ENCODE measurements at regions not wholly inside any gene's neighbourhood (a gene's known extent, or its start where the extent isn't known, plus 50 kb on each side); places are given as distances from the start of the nearest gene placed in this dataset.
"Not testable (repeated sequence)": the region's sequence is repeated elsewhere in the genome, so short reads cannot be mapped to it uniquely, and the experiment has no call there.

- WGBS = 94% methylated on average over 1 of the region's 1 CpG
- not testable (repeated sequence) for H3K27me3 ChIP-seq (ENCODE audit: control insufficient read depth in 2 of 2, insufficient read depth in 1 of 2, low read length in 1 of 2); H3K9me3 ChIP-seq (ENCODE audit: control insufficient read depth in 2 of 2, insufficient read depth in 1 of 2, low read length in 1 of 2); H3K36me3 ChIP-seq (ENCODE audit: control insufficient read depth in 2 of 2, insufficient read depth in 2 of 2, low read length in 1 of 2); H3K27ac ChIP-seq (ENCODE audit: low read depth in 1 of 2, low read length in 1 of 2); DNase-seq (ENCODE audit: low read depth in 6 of 9, low spot score in 9 of 9); H3K4me1 ChIP-seq (ENCODE audit: control insufficient read depth in 2 of 2, insufficient read depth in 2 of 2, low read length in 2 of 2); H3K4me3 ChIP-seq (ENCODE audit: low read length in 2 of 2)
Measured at GRCh38 chr2:59226362-59226761, 985.2 kb upstream of the FANCL start.

- H3K27ac ChIP-seq (ENCODE audit: low read depth in 1 of 2, low read length in 1 of 2) = no peak overlapping the region
- no peaks in the 10 kb centered on the region for H3K27me3 ChIP-seq (ENCODE audit: control insufficient read depth in 2 of 2, insufficient read depth in 1 of 2, low read length in 1 of 2)
- H3K36me3 ChIP-seq (ENCODE audit: control insufficient read depth in 2 of 2, insufficient read depth in 2 of 2, low read length in 1 of 2) = no peaks in the 10 kb centered on the region
- H3K4me1 ChIP-seq (ENCODE audit: control insufficient read depth in 2 of 2, insufficient read depth in 2 of 2, low read length in 2 of 2) = no peaks in the 10 kb centered on the region
- DNase-seq (ENCODE audit: low read depth in 6 of 9, low spot score in 9 of 9) = no peak
- no peak overlapping the region for H3K4me3 ChIP-seq (ENCODE audit: low read length in 2 of 2)
- H3K9me3 ChIP-seq (ENCODE audit: control insufficient read depth in 2 of 2, insufficient read depth in 1 of 2, low read length in 1 of 2) = no peaks in the 10 kb centered on the region
Measured at GRCh38 chr2:59223742-59224141, 982.6 kb upstream of the FANCL start.

- no peak for DNase-seq (ENCODE audit: low read depth in 6 of 9, low spot score in 9 of 9)
- H3K27ac ChIP-seq (ENCODE audit: low read depth in 1 of 2, low read length in 1 of 2) = no peak overlapping the region
- H3K4me3 ChIP-seq (ENCODE audit: low read length in 2 of 2) = no peak overlapping the region
- H3K4me1 ChIP-seq (ENCODE audit: control insufficient read depth in 2 of 2, insufficient read depth in 2 of 2, low read length in 2 of 2) = no peaks in the 10 kb centered on the region
- 65% methylated on average over 3 of the region's 3 CpGs for WGBS
- no peaks in the 10 kb centered on the region for H3K9me3 ChIP-seq (ENCODE audit: control insufficient read depth in 2 of 2, insufficient read depth in 1 of 2, low read length in 1 of 2)
- H3K27me3 ChIP-seq (ENCODE audit: control insufficient read depth in 2 of 2, insufficient read depth in 1 of 2, low read length in 1 of 2) = no peaks in the 10 kb centered on the region
- no peaks in the 10 kb centered on the region for H3K36me3 ChIP-seq (ENCODE audit: control insufficient read depth in 2 of 2, insufficient read depth in 2 of 2, low read length in 1 of 2)
Measured at GRCh38 chr2:59217360-59217759, 976.2 kb upstream of the FANCL start.

- Histone ChIP-seq H3K27me3 (ENCODE audit: control insufficient read depth in 2 of 2, insufficient read depth in 1 of 2, low read length in 1 of 2) (no peaks in the 10 kb centered on the region), H3K27ac (ENCODE audit: low read depth in 1 of 2, low read length in 1 of 2) (no peak overlapping the region), H3K9me3 (ENCODE audit: control insufficient read depth in 2 of 2, insufficient read depth in 1 of 2, low read length in 1 of 2) (no peaks in the 10 kb centered on the region), H3K4me1 (ENCODE audit: control insufficient read depth in 2 of 2, insufficient read depth in 2 of 2, low read length in 2 of 2) (no peaks in the 10 kb centered on the region), H3K4me3 (ENCODE audit: low read length in 2 of 2) (no peak overlapping the region), H3K36me3 (ENCODE audit: control insufficient read depth in 2 of 2, insufficient read depth in 2 of 2, low read length in 1 of 2) (no peaks in the 10 kb centered on the region)
- no peak for DNase-seq (ENCODE audit: low read depth in 6 of 9, low spot score in 9 of 9)
- 91% methylated on average over 4 of the region's 4 CpGs for WGBS
Measured at GRCh38 chr2:59206361-59206760, 965.2 kb upstream of the FANCL start.

GRCh38 chr2:59204040-59204439, 962.9 kb upstream of the FANCL start:
- H3K36me3 ChIP-seq (ENCODE audit: control insufficient read depth in 2 of 2, insufficient read depth in 2 of 2, low read length in 1 of 2) = no peaks in the 10 kb centered on the region
- peaks cover 0 to 5% of the 10 kb centered on the region in 2 donors for H3K9me3 ChIP-seq (ENCODE audit: control insufficient read depth in 2 of 2, insufficient read depth in 1 of 2, low read length in 1 of 2)
- H3K4me3 ChIP-seq (ENCODE audit: low read length in 2 of 2) = no peak overlapping the region
- 88% methylated on average over 1 of the region's 1 CpG for WGBS
- no peak overlapping the region for H3K27ac ChIP-seq (ENCODE audit: low read depth in 1 of 2, low read length in 1 of 2)
- H3K27me3 ChIP-seq (ENCODE audit: control insufficient read depth in 2 of 2, insufficient read depth in 1 of 2, low read length in 1 of 2) = no peaks in the 10 kb centered on the region
- DNase-seq (ENCODE audit: low read depth in 6 of 9, low spot score in 9 of 9) = no peak
- no peaks in the 10 kb centered on the region for H3K4me1 ChIP-seq (ENCODE audit: control insufficient read depth in 2 of 2, insufficient read depth in 2 of 2, low read length in 2 of 2)

- Histone ChIP-seq H3K4me1 (ENCODE audit: control insufficient read depth in 2 of 2, insufficient read depth in 2 of 2, low read length in 2 of 2) (no peaks in the 10 kb centered on the region), H3K9me3 (ENCODE audit: control insufficient read depth in 2 of 2, insufficient read depth in 1 of 2, low read length in 1 of 2) (peaks cover 0 to 7% of the 10 kb centered on the region in 2 donors), H3K27ac (ENCODE audit: low read depth in 1 of 2, low read length in 1 of 2) (no peak overlapping the region), H3K4me3 (ENCODE audit: low read length in 2 of 2) (no peak overlapping the region), H3K27me3 (ENCODE audit: control insufficient read depth in 2 of 2, insufficient read depth in 1 of 2, low read length in 1 of 2) (no peaks in the 10 kb centered on the region), H3K36me3 (ENCODE audit: control insufficient read depth in 2 of 2, insufficient read depth in 2 of 2, low read length in 1 of 2) (no peaks in the 10 kb centered on the region)
- 75% methylated on average over 1 of the region's 1 CpG for WGBS
- no peak for DNase-seq (ENCODE audit: low read depth in 6 of 9, low spot score in 9 of 9)
Measured at GRCh38 chr2:59196491-59196890, 955.4 kb upstream of the FANCL start.

- 96% methylated on average over 4 of the region's 4 CpGs for WGBS
- Histone ChIP-seq H3K4me3 (ENCODE audit: low read length in 2 of 2) (no peak overlapping the region), H3K9me3 (ENCODE audit: control insufficient read depth in 2 of 2, insufficient read depth in 1 of 2, low read length in 1 of 2) (peaks cover 0 to 7% of the 10 kb centered on the region in 2 donors), H3K36me3 (ENCODE audit: control insufficient read depth in 2 of 2, insufficient read depth in 2 of 2, low read length in 1 of 2) (no peaks in the 10 kb centered on the region), H3K27me3 (ENCODE audit: control insufficient read depth in 2 of 2, insufficient read depth in 1 of 2, low read length in 1 of 2) (no peaks in the 10 kb centered on the region), H3K27ac (ENCODE audit: low read depth in 1 of 2, low read length in 1 of 2) (no peak overlapping the region), H3K4me1 (ENCODE audit: control insufficient read depth in 2 of 2, insufficient read depth in 2 of 2, low read length in 2 of 2) (no peaks in the 10 kb centered on the region)
- no peak for DNase-seq (ENCODE audit: low read depth in 6 of 9, low spot score in 9 of 9)
Measured at GRCh38 chr2:59195851-59196250, 954.7 kb upstream of the FANCL start.

GRCh38 chr2:59191781-59192180, 950.7 kb upstream of the FANCL start:
- WGBS = 96% methylated on average over 4 of the region's 4 CpGs
- H3K9me3 ChIP-seq (ENCODE audit: control insufficient read depth in 2 of 2, insufficient read depth in 1 of 2, low read length in 1 of 2) = no peaks in the 10 kb centered on the region

GRCh38 chr2:59190518-59190917, 949.4 kb upstream of the FANCL start:
- Histone ChIP-seq H3K4me3 (ENCODE audit: low read length in 2 of 2) (no peak overlapping the region), H3K27ac (ENCODE audit: low read depth in 1 of 2, low read length in 1 of 2) (no peak overlapping the region), H3K9me3 (ENCODE audit: control insufficient read depth in 2 of 2, insufficient read depth in 1 of 2, low read length in 1 of 2) (no peaks in the 10 kb centered on the region), H3K36me3 (ENCODE audit: control insufficient read depth in 2 of 2, insufficient read depth in 2 of 2, low read length in 1 of 2) (no peaks in the 10 kb centered on the region), H3K4me1 (ENCODE audit: control insufficient read depth in 2 of 2, insufficient read depth in 2 of 2, low read length in 2 of 2) (no peaks in the 10 kb centered on the region), H3K27me3 (ENCODE audit: control insufficient read depth in 2 of 2, insufficient read depth in 1 of 2, low read length in 1 of 2) (no peaks in the 10 kb centered on the region)
- no peak for DNase-seq (ENCODE audit: low read depth in 6 of 9, low spot score in 9 of 9)
- WGBS = 100% methylated on average over 1 of the region's 1 CpG

More at GRCh38 chr2:59191781-59192180, 950.7 kb upstream of the FANCL start:
- Histone ChIP-seq H3K27me3 (ENCODE audit: control insufficient read depth in 2 of 2, insufficient read depth in 1 of 2, low read length in 1 of 2) (no peaks in the 10 kb centered on the region), H3K36me3 (ENCODE audit: control insufficient read depth in 2 of 2, insufficient read depth in 2 of 2, low read length in 1 of 2) (no peaks in the 10 kb centered on the region), H3K27ac (ENCODE audit: low read depth in 1 of 2, low read length in 1 of 2) (no peak overlapping the region), H3K4me1 (ENCODE audit: control insufficient read depth in 2 of 2, insufficient read depth in 2 of 2, low read length in 2 of 2) (no peaks in the 10 kb centered on the region), H3K4me3 (ENCODE audit: low read length in 2 of 2) (no peak overlapping the region)
- DNase-seq (ENCODE audit: low read depth in 6 of 9, low spot score in 9 of 9) = no peak
